K562 (cell line): ENCODE measurements at regions not wholly inside any gene's neighbourhood (a gene's known extent, or its start where the extent isn't known, plus 50 kb on each side); places are given as distances from the start of the nearest gene placed in this dataset.

ENCODE experiments used
- ATAC-seq: fragments of 200-7000 bp; cut with Tn5 transposase; 3 replicates; pipeline ENCODE4 v1.9.1; 2020; ENCODE audit warnings: moderate library complexity
- BruUV-seq: library from RNA; stranded (reverse); fragments of 400-500 nt; replicated peaks from 2 replicates; lab custom pipeline; 2021; lab: Mats Ljungman, UMichigan
- CTCF ChIA-PET: fragments of 300-600 bp; formaldehyde crosslinking; extraction: SDS; loops from one replicate; lab custom pipeline; 2021; ENCODE audit warnings: low intra/inter-chr PET ratio; lab: Yijun Ruan, JAX
- POLR2A ChIA-PET: fragments of 300-600, 350-650 bp; sonication (Branson Sonifier 250); formaldehyde crosslinking; extraction: SDS; loops from one replicate; lab custom pipeline; 2021; ENCODE audit warnings: antibody characterized with exemption, inconsistent platforms; lab: Yijun Ruan, JAX
- DNase-seq, 4 experiments: peaks; one replicate each; pipeline versions ENCODE4 v3.0.0 to v3.0.0-alpha.2; 2011 to 2018; ENCODE audit warnings: low spot score in 3 of 4, mixed read lengths in 3 of 4; ENCODE audit errors: extremely low read depth in 1 of 4
- FAIRE-seq: peaks from 2 replicates; lab custom pipeline; 2011; peaks lifted over from hg19 to GRCh38; lab: Jason Lieb, UNC
- H2AFZ ChIP-seq: 2 replicates; pipeline ENCODE4 v1.6.0; 2011; ENCODE audit warnings: low read depth, low read length, control low read depth, inconsistent platforms
- H3K27ac ChIP-seq: fragments of 200-600 bp; 3 replicates; pipeline ENCODE4 v1.8.0; 2011; ENCODE audit warnings: low read depth, mild to moderate bottlenecking, control low read depth, inconsistent platforms, low read length, moderate library complexity, mixed read lengths; ENCODE audit errors: extremely low read depth
- H3K27me3 ChIP-seq, 2 experiments: fragments of 300-600 bp in 1 of 2; 2 replicates in 1 of 2; 3 replicates in 1 of 2; pipeline versions ENCODE4 v1.6.0 to v1.8.0; 2011; ENCODE audit warnings: inconsistent platforms in 2 of 2, low read length in 2 of 2, mild to moderate bottlenecking in 1 of 2, mixed read lengths in 1 of 2, moderate library complexity in 1 of 2; ENCODE audit not compliant: control insufficient read depth in 2 of 2, insufficient read depth in 2 of 2
- H3K36me3 ChIP-seq: fragments of 300-600 bp; 3 replicates; pipeline ENCODE4 v1.8.0; 2011; ENCODE audit warnings: mild to moderate bottlenecking, low read length, inconsistent platforms; ENCODE audit not compliant: control insufficient read depth, insufficient read depth
- H3K4me1 ChIP-seq, 2 experiments: fragments of 200-600 bp in 1 of 2; replicated peaks in 1 of 2; 2 replicates in 1 of 2; 3 replicates in 1 of 2; pipeline versions ENCODE4 v1.5.1 to v1.8.0; 2011; ENCODE audit warnings: inconsistent platforms in 2 of 2, low read length in 2 of 2, mild to moderate bottlenecking in 1 of 2, mixed read lengths in 1 of 2, moderate library complexity in 1 of 2; ENCODE audit not compliant: control insufficient read depth in 2 of 2, insufficient read depth in 2 of 2
- H3K4me2 ChIP-seq: 2 replicates; pipeline ENCODE4 v1.6.1; 2011; ENCODE audit warnings: low read length, control low read depth, inconsistent platforms, mixed read lengths; ENCODE audit not compliant: insufficient read depth
- H3K4me3 ChIP-seq: fragments of 200-600 bp; sonication (generic), shearing (Covaris generic); 2 replicates; pipeline ENCODE4 v1.5.1; 2016; ENCODE audit warnings: control low read depth, inconsistent platforms
- H3K79me2 ChIP-seq: fragments of 200-600 bp; 3 replicates; pipeline ENCODE4 v1.8.0; 2011; ENCODE audit warnings: low read length, inconsistent platforms; ENCODE audit not compliant: control insufficient read depth, insufficient read depth
- H3K9ac ChIP-seq, 2 experiments: 2 replicates each; pipeline versions ENCODE4 v1.6.0 to v1.6.1; 2011; ENCODE audit warnings: low read depth in 2 of 2, low read length in 2 of 2, control low read depth in 1 of 2, inconsistent platforms in 1 of 2, mild to moderate bottlenecking in 1 of 2, mixed read lengths in 1 of 2; ENCODE audit not compliant: insufficient read depth in 1 of 2
- H3K9me1 ChIP-seq: one replicate; pipeline ENCODE4 v1.6.0; 2011; ENCODE audit warnings: inconsistent platforms, mild to moderate bottlenecking, low read length, moderate library complexity; ENCODE audit not compliant: control insufficient read depth, insufficient read depth
- H3K9me3 ChIP-seq: replicated peaks from 2 replicates; pipeline ENCODE4 v1.5.1; 2011; ENCODE audit warnings: low read depth, low read length, inconsistent platforms; ENCODE audit not compliant: control insufficient read depth, insufficient read depth
- H4K20me1 ChIP-seq: replicated peaks from 2 replicates; pipeline ENCODE4 v1.6.1; 2011; ENCODE audit warnings: low read length, inconsistent platforms, mixed read lengths; ENCODE audit not compliant: control insufficient read depth, insufficient read depth
- BCOR ChIP-seq: fragments of 450-650 bp; IDR thresholded peaks from 2 replicates; pipeline ENCODE4 v1.6.1; 2016
- BMI1 ChIP-seq: fragments of 150-350 bp; IDR thresholded peaks from 2 replicates; pipeline ENCODE4 v1.6.1; 2014; ENCODE audit warnings: low read length
- ERF ChIP-seq: fragments of 450-650 bp; formaldehyde crosslinking; IDR thresholded peaks from 2 replicates; pipeline ENCODE4 v1.4.0; 2020; ENCODE audit warnings: mild to moderate bottlenecking, mixed read lengths
- FOSL1 ChIP-seq: fragments of 200-800 bp; sonication (Bioruptor generic); conservative IDR thresholded peaks from 2 replicates; pipeline ENCODE4 v1.6.1; 2016; ENCODE audit warnings: missing genetic modification characterization, missing compliant biosample characterization
- GTF2E2 ChIP-seq: fragments of 200-800 bp; sonication (Bioruptor generic); IDR thresholded peaks from 2 replicates; pipeline ENCODE4 v1.6.1; 2016; ENCODE audit warnings: missing genetic modification characterization, missing compliant biosample characterization
- RBM17 ChIP-seq: fragments of 200-400 bp; formaldehyde crosslinking; IDR thresholded peaks from 2 replicates; pipeline ENCODE4 v1.6.1; 2017; ENCODE audit warnings: low read depth, mild to moderate bottlenecking, low read length, borderline replicate concordance
- ZEB2 ChIP-seq: fragments of 450-650 bp; IDR thresholded peaks from 2 replicates; pipeline ENCODE4 v1.6.1; 2016
- ZNF239 ChIP-seq: fragments of 250-450 bp; sonication (Bioruptor Pico); IDR thresholded peaks from 2 replicates; pipeline ENCODE4 v1.4.0; 2020; ENCODE audit warnings: mild to moderate bottlenecking
- WGBS: fragments of 100-300 bp; shearing (Covaris generic); methylation state at CpG from one replicate; pipeline ENCODE4 v1.1.6; 2016; ENCODE audit warnings: low coverage, mixed read lengths; ENCODE audit not compliant: insufficient coverage; ENCODE audit errors: missing lambda C conversion rate; 5-methylcytosine and 5-hydroxymethylcytosine counted together
- in situ Hi-C: fragments of 300-500 bp; cut with MboI; formaldehyde crosslinking; loops from 4 replicates; pipeline ENCODE4 v1.15.0; 2018; ENCODE audit warnings: inconsistent platforms, mixed read lengths
- intact Hi-C: fragments of 100-400 bp; cut with micrococcal nuclease; formaldehyde crosslinking; loops from 2 replicates; pipeline ENCODE4 v1.14.2; 2022
- TF ChIP-seq, protein P1 (sequence below): fragments of 450-650 bp; IDR thresholded peaks from 2 replicates; pipeline ENCODE4 v1.6.1; 2014; ENCODE audit warnings: low read depth, mild to moderate bottlenecking, moderate library complexity, borderline replicate concordance
- TF ChIP-seq, protein P2 (sequence below): fragments of 250-450 bp; sonication (Bioruptor Pico); IDR thresholded peaks from 2 replicates; pipeline ENCODE4 v1.9.0; 2021; ENCODE audit warnings: mild to moderate bottlenecking
- TF ChIP-seq, protein P3 (sequence below): fragments of 250-450 bp; sonication (Bioruptor Pico); IDR thresholded peaks from 2 replicates; pipeline ENCODE4 v1.8.0; 2021; ENCODE audit warnings: borderline replicate concordance, mild to moderate bottlenecking, moderate library complexity; ENCODE audit not compliant: poor library complexity, severe bottlenecking

DNA sequence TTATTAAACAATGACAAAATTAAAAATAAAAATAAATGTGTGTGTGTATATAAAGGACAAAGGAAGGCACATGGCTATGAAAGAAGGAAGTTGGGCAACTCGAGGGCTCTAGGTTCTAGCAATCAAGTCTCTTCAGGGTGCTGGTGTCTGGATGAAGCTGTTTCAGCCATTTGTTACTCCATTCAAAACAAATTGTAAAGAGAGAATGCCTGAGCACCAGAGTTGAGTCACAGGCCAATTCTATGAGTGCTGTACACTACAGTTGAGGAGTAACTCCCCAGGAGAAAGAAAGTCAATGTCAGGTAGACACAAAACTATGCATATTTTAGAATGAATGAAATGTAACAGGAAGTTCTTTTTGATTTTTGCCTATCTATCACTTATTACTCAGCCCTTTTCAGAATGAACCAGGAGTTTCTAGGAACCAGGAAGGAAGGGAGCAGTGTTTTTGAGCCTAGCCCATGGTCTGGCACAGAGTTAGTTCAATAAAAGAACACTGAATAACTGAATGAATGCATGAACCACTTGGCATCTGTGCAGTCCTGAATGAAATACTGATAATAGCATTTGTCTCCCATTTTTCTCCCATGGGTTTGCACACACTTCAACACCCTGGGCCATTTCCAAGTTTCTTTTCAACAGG lies 151.7 kb upstream of the CPEB2 start (continued):
- TF ChIP-seq, protein P1, sequence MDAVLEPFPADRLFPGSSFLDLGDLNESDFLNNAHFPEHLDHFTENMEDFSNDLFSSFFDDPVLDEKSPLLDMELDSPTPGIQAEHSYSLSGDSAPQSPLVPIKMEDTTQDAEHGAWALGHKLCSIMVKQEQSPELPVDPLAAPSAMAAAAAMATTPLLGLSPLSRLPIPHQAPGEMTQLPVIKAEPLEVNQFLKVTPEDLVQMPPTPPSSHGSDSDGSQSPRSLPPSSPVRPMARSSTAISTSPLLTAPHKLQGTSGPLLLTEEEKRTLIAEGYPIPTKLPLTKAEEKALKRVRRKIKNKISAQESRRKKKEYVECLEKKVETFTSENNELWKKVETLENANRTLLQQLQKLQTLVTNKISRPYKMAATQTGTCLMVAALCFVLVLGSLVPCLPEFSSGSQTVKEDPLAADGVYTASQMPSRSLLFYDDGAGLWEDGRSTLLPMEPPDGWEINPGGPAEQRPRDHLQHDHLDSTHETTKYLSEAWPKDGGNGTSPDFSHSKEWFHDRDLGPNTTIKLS = no peak
- TF ChIP-seq ZEB2 = no peak
- TF ChIP-seq GTF2E2 (tag) = no peak
- no peak for TF ChIP-seq RBM17
- no peak for TF ChIP-seq BCOR
- TF ChIP-seq, protein P2, sequence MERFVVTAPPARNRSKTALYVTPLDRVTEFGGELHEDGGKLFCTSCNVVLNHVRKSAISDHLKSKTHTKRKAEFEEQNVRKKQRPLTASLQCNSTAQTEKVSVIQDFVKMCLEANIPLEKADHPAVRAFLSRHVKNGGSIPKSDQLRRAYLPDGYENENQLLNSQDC (CRISPR knock-in tag) = no peak
- TF ChIP-seq, protein P3, sequence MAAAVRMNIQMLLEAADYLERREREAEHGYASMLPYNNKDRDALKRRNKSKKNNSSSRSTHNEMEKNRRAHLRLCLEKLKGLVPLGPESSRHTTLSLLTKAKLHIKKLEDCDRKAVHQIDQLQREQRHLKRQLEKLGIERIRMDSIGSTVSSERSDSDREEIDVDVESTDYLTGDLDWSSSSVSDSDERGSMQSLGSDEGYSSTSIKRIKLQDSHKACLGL = no peak

DNA sequence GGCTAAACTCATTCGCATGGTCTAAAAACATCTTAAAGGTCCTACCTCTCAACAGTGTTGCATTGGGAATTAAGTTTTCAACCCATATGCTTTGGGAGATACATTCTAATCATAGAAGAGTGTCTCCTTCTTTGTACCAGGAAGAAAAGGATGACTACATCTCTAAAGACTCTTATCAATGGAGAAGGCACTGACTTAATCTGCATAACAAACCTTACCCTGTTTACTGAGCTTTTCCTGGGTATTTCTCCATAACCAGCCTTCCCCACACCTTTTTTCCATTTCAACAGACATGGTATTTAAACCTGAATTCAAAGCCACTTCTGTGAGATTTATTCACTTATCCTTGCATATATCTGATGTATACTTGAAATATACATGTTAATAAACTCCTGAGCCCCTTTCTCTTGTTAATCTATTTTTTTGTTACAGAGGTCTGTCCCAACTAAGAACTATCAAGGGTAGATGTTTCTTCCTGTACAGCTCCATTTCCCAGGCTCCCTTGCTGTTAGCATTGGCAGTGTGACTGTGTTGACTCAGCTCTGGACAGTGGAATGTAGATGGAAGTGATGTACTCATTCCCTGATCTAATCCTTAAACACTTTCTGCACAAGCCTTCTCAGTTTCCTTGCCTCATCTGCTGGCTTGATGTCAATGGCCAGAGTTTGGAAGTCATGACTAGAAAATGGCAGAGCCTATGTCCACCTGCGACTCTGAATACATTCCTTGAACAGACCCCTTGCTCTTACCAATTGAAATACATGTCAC lies 148.9 kb upstream of the CPEB2 start:
- Histone ChIP-seq H3K27me3 (no peaks in the 10 kb centered on the region; a peak in 1 of 5 replicates), H3K9ac (no peak overlapping the region), H3K27ac (no peak overlapping the region), H2AFZ (no peak overlapping the region), H3K4me3 (no peak overlapping the region), H3K9me3 (no peaks in the 10 kb centered on the region), H3K79me2 (no peaks in the 10 kb centered on the region), H4K20me1 (no peaks in the 10 kb centered on the region), H3K36me3 (no peaks in the 10 kb centered on the region), H3K4me1 (peaks cover 0 to 28% of the 10 kb centered on the region in 2 experiments; a peak in 3 of 5 replicates), H3K4me2 (no peak overlapping the region), H3K9me1 (no peaks in the 10 kb centered on the region)
- in situ Hi-C loops = no loop called here
- ChIA-PET CTCF (no interaction called here), POLR2A (no interaction called here)
- no peak for ATAC-seq
- no peak for DNase-seq
- intact Hi-C loops = no loop called here
- BruUV-seq = no TSS peak
- FAIRE-seq = no peak
- TF ChIP-seq ERF (CRISPR knock-in tag) (no peak), FOSL1 (tag) (0 out of 2 replicates have a peak, but pooled peaks have one; percentile 5), BMI1 (no peak), ZNF239 (CRISPR knock-in tag) (no peak)
- WGBS = 35% methylated on average over 2 of the region's 2 CpGs
